ENCODE measurements at regions not wholly inside any gene's neighbourhood (a gene's known extent, or its start where the extent isn't known, plus 50 kb on each side); places are given as distances from the start of the nearest gene placed in this dataset.

DNA sequence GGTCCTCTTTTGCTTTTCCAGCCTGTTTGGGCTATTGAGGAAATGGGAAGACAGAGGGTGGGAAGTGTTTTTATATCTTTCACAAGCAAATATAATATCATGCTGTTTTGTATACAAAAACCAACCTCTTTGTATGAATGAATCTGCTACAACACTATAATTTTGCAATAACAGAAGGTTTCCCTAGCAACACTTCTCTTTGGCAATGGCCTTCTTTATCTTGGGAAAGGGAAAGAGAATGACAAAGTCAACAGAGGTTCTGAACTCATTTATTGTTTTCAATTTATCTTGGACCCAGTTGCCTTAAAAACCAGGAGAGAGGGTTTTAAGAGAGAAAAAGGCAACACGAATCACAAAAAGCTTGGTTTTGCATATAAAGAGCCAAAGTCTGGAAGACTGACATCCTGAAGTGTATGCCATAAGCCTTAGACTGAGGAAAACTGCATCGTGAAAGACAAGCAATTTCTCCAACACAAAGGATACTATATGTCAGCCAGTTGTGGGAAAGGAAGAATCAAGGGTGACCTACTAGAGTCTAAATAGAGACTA, 121.8 kb upstream of the FAM241A start:
- no peak for TF ChIP-seq POLR2A (IDR thresholded peaks at IDR 0.05)
- TF ChIP-seq, protein P1, sequence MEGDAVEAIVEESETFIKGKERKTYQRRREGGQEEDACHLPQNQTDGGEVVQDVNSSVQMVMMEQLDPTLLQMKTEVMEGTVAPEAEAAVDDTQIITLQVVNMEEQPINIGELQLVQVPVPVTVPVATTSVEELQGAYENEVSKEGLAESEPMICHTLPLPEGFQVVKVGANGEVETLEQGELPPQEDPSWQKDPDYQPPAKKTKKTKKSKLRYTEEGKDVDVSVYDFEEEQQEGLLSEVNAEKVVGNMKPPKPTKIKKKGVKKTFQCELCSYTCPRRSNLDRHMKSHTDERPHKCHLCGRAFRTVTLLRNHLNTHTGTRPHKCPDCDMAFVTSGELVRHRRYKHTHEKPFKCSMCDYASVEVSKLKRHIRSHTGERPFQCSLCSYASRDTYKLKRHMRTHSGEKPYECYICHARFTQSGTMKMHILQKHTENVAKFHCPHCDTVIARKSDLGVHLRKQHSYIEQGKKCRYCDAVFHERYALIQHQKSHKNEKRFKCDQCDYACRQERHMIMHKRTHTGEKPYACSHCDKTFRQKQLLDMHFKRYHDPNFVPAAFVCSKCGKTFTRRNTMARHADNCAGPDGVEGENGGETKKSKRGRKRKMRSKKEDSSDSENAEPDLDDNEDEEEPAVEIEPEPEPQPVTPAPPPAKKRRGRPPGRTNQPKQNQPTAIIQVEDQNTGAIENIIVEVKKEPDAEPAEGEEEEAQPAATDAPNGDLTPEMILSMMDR (IDR thresholded peaks at IDR 0.05 in 4 of 5, conservative IDR thresholded peaks at IDR 0.05 in 1 of 5) = no peak
